MG63 (cell line): ENCODE measurements at regions not wholly inside any gene's neighbourhood (a gene's known extent, or its start where the extent isn't known, plus 50 kb on each side); places are given as distances from the start of the nearest gene placed in this dataset.
"Not testable (repeated sequence)": the region's sequence is repeated elsewhere in the genome, so short reads cannot be mapped to it uniquely, and the experiment has no call there.

ENCODE experiments used
- DNase-seq: peaks from one replicate; pipeline ENCODE4 v3.0.0-alpha.2; 2020
- H3K27me3 ChIP-seq: fragments of 250-450 bp; sonication (Bioruptor Pico); 2 replicates; pipeline ENCODE4 v1.5.1; 2020; ENCODE audit warnings: mild to moderate bottlenecking, moderate library complexity
- H3K36me3 ChIP-seq: fragments of 250-450 bp; sonication (Bioruptor Pico); 2 replicates; pipeline ENCODE4 v1.5.1; 2020; ENCODE audit warnings: mild to moderate bottlenecking, moderate library complexity
- H3K4me3 ChIP-seq: fragments of 250-450 bp; sonication (Bioruptor Pico); 2 replicates; pipeline ENCODE4 v1.5.1; 2020; ENCODE audit warnings: mild to moderate bottlenecking, moderate library complexity
- H3K9me3 ChIP-seq: fragments of 250-450 bp; sonication (Bioruptor Pico); 2 replicates; pipeline ENCODE4 v1.5.1; 2020; ENCODE audit warnings: mild to moderate bottlenecking, moderate library complexity

DNA sequence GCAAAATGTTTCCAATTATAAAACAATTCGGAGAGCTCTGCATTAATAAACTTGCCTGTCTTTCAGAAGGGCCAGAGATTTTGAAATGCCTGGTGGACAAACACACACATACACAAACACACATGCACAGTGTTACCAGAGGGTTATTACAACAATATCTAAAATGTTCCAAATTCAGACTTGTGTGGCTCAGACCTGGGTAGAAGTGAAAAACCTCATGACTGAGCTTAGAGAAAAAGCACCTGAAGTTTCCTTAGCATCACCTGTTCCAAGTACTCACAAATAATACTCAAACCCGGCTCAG lies 247.9 kb downstream of the FOXD2 start:
- H3K4me3 ChIP-seq = no peak overlapping the region
- H3K27me3 ChIP-seq = no peaks in the 10 kb centered on the region
- DNase-seq = no peak
- no peaks in the 10 kb centered on the region for H3K36me3 ChIP-seq
- no peaks in the 10 kb centered on the region for H3K9me3 ChIP-seq

DNA sequence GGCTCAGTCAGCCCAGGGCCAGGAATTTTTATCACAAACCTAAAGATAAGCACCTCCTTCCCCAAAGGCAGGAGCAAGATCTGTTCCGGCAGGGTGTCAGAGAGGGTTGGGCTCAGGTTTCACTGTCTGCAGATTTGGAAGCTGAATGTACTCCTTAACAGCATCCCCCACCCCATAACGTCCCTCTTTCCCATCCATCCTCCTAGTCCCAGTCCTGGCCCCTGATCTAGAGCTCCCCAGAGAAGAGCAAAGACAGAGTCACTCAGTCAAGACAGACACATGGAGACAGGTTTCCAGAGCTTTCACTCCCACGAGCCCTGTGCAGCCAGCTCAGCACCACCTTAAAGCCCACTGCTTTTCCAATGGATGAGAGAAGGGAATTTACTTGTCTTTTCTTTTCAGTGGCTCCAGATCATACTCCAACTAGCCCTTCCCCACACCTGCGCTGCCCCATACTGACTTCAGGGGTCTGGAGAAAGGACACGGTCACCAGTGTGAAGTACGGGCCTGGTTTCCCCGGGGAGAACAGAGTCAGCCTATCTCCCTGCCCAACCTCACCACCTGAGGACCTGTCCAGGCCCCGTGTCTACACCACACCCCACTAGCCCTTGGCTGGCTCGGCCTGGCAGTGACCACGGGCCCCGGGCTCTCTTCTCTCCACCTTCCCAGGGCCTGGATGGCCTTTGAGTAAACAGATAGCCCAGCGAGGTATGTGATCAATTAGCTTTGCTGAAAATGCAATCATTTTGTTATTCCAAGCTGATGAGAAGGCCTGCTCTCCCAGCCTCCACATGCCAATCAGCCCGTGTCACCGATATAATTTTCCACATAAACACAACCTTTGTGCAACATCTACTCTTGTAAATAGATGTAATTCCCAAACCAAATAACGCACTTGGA lies 249.1 kb downstream of the FOXD2 start:
- H3K36me3 ChIP-seq = no peaks in the 10 kb centered on the region
- no peak for DNase-seq
- no peaks in the 10 kb centered on the region for H3K27me3 ChIP-seq
- no peaks in the 10 kb centered on the region for H3K9me3 ChIP-seq
- no peak overlapping the region for H3K4me3 ChIP-seq

DNA sequence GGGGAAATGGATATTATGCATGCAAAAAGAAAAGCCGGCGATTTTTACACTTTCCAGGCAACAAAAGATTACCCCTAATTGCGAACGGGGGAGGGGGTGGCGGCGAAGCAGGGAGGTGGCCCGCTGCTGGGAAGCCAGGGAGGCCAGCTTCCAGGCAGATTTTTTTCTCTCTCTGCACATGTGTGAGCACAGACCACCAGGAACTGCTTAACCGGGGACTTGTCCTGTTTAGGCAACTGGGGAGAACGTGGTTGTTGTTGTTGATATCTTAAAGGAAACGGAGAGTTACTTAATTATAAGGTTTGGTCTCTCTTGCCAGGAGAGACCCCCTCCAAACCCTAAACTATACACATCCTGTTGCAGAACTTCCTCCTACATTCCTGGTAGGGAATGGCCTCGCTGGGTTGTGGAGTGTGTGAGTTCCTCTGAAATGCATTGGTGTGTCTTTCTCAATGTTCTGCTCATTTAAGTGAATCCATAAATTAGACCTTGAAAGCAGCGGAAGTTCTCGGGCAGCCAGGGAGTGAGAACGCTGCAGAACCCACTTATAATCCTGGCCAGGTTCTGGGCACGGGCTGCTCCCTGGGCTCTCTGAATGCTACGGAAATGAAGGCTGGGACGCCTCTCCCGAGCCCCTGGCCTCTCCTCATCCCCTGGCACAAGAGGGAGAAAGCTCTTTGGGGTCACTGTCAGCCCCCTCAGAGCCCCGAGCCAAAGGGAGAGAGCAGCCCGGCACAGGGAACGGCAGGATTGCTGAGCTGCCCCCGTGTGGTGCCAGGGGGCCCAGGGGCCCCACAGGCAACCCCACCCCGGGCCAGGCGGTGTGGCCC lies 250.0 kb downstream of the FOXD2 start:
- no peaks in the 10 kb centered on the region for H3K27me3 ChIP-seq
- no peak overlapping the region for H3K4me3 ChIP-seq
- no peaks in the 10 kb centered on the region for H3K36me3 ChIP-seq
- no peaks in the 10 kb centered on the region for H3K9me3 ChIP-seq
- no peak for DNase-seq

DNA sequence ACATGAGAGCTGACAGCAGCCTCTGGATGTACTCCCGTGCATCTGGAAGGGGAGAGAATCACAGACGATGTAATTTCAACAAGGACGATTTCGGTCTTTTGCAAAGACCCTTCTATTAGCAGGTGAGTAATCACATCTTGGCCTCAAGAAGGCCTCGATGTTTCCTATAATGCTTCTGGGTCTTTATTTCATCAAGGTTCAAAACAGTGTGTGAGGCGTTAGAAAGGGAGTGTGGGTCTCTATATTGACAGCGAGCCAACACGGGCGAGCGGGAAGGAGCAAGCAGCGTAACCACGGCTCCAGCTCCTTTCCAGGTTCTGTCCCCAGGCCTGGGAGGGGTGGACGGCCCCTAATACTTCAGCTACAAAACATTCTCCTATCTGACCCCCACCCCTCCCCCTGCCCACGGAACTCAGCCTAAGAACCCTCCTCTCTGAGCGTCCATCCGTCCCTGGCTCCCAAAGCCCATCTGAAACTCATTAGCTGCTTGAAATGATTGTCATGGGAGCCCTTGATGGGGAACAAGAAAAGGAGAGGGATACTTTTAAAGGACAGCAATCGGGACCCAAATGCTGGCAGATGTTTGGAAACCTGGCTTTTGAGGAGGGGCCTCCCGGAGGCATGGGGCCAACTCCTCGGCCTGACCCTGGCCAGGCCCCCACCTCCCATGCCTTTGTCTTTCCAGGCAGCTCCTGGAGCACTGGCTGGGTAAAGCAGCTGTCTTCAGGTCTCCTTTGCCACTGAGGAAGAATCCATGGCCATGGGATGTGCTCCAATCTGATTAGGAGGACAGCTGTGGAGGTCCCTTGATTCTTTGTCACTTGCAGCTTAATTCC lies 250.8 kb downstream of the FOXD2 start:
- Histone ChIP-seq H3K4me3 (no peak overlapping the region), H3K27me3 (no peaks in the 10 kb centered on the region), H3K9me3 (no peaks in the 10 kb centered on the region), H3K36me3 (no peaks in the 10 kb centered on the region)
- no peak for DNase-seq

DNA sequence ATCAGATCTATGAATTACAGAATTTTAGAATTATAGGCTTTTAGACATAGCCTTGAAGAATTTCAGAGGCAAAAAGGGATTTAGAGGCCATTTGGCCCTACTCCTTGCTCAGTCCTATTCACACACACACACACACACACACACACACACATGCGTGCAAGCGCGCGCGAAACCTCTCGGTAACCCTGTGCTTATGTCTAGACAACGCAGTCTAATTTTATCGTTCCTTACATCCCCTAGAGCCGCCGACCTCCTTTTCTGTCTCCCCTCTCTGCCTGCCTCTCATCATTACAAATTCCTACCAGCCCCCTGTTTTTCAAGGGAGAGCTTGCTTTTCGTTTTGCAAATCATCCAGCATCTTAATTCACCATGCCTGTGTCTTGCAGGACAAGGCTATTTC lies 252.1 kb downstream of the FOXD2 start:
- no peaks in the 10 kb centered on the region for H3K36me3 ChIP-seq
- H3K4me3 ChIP-seq = no peak overlapping the region
- DNase-seq = no peak
- no peaks in the 10 kb centered on the region for H3K9me3 ChIP-seq
- H3K27me3 ChIP-seq = no peaks in the 10 kb centered on the region

DNA sequence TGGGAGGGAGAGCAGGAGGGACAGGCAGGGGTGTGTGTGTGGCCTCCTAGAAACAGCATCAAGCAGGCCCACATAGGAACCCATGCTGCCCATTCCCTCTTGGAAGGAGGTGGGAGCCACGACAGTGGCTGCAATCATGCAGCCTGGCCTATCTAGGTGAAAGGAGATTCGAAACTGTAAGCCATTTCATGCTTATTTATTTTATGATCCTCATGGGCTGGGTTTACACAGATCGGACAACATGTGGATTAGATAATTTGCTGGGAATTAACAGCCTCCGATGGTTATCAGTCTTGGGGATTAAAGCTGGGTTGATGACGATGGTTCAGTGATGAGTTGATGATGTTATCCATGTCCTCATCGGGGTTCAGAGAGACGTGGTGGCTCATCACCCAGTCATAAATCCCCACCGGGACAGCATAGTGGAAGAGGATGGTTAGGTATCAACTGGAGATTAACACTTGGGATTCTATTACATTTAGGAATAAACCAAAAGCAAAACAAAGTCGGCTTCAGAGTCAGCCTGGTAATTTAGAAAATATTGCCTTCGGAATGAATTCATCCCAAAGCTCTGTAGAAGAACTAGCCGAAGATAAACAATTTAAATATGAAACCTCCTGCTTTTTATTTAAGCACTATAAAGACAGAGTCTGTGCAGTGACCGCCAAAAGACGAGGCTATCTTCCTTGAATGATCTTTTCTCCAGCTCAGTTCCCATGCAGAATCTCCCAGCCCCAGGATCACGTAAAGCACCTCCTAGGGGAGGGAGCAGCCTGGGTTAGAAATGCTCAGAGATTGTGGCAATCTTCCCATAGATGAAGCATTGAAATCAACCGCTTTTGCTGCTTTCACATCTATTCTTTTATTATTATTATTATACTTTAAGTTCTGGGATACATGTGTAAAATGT lies 252.8 kb downstream of the FOXD2 start:
- Histone ChIP-seq H3K36me3 (no peaks in the 10 kb centered on the region), H3K4me3 (no peak overlapping the region), H3K27me3 (no peaks in the 10 kb centered on the region), H3K9me3 (no peaks in the 10 kb centered on the region)
- DNase-seq = no peak

DNA sequence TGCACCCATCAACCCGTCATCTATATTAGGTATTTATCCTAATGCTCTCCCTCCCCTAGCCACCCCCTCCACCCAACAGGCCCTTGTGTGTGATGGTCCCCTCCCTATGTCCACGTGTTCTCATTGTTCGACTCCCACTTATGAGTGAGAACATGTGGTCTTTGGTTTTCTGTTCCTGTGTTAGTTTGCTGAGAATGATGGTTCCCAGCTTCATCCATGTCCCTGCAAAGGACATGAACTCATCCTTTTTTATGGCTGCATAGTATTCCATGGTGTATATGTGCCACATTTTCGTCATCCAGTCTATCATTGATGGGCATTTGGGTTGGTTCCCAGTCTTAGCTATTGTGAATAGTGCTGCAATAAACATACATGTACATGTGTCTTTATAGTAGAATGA lies 253.4 kb downstream of the FOXD2 start:
- not testable (repeated sequence) for DNase-seq, H3K9me3 ChIP-seq, H3K27me3 ChIP-seq

DNA sequence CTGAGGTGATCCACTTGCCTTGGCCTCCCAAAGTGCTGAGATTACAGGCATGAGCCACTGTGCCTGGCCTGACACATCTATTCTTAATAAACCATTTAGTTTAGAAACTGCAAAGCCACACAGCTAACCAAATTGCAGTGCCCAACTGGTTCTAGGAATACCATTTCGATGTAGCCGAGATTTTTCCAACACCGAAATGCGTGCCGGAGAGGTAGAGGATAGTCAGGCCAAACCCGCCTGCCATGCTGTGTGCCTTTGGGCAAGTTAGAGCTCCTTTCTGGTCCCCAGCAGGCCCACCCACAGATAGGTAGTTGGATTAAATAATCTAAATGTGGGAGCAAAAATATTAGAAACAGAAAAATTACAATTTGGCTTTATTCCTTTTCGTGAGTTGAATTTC lies 254.4 kb downstream of the FOXD2 start:
- Histone ChIP-seq H3K27me3 (no peaks in the 10 kb centered on the region), H3K4me3 (no peak overlapping the region), H3K36me3 (no peaks in the 10 kb centered on the region), H3K9me3 (no peaks in the 10 kb centered on the region)
- DNase-seq = no peak

More for the DNA sequence above, 253.4 kb downstream of the FOXD2 start:
- H3K36me3 ChIP-seq, H3K4me3 ChIP-seq: not testable (repeated sequence)

DNA sequence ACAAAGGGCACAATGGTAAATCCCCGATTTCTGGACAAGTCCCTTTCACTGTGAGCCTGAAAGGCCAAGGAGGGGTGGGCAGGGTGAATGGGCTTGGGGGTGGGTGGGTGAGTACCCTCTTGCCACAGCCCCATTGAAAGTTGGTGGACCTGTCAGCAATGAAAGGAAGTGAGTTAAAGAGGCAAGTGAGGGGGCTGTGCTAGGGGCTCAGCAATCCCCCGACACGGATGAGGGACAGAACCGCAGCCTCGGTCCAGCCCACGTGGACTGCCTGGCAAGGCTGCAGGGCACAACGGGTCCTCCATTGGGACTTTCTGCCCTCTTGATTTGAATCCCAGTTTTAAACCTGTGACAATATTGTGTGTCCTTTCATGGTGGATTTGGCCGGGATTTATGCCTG lies 255.3 kb downstream of the FOXD2 start:
- Histone ChIP-seq H3K4me3 (no peak overlapping the region), H3K27me3 (no peaks in the 10 kb centered on the region)
- no peak for DNase-seq

DNA sequence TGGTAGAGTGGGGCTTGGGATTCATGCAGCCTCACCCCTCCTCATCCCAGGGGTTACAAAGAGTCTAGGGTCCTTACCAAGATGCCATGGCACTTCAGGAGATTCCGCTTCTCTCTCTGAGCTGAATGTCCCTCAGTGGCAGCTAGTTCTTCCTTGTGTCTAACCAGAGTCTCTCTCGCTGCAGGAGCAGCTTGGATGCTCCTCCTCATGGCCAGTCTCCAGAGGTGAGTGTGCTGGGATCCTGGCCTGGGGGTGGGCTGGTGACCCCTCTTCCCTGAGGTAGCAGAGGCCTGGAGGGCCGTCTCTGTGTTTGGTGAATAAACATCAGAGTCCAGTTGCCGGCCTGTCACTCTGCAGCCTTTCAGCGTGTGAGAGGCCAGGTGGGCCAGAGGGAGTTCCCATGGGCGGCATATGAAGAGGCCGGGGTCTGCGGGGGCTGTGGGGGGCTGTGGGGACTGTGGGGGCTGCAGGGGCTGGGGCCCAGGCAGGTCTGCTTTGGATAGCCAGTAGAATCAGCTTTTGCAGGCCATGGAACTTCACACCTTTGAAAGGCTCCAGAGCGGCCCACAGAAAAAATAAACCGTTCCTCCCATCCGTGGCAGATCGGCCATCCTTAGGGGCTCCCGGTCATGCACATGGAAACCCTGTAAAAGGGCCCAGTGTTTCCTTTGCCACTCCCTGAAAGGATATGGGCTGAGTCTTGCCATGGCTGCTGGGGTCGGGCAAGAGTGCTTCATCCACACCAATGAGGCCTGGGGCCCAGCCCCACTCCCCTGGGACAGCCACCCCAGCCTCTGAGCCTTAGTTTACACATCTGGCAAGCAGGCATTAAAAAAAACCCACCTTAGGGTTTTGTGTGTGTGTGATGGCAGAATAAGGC lies 256.4 kb downstream of the FOXD2 start:
- Histone ChIP-seq H3K4me3 (no peak overlapping the region), H3K36me3 (no peaks in the 10 kb centered on the region), H3K9me3 (no peaks in the 10 kb centered on the region), H3K27me3 (no peaks in the 10 kb centered on the region)
- DNase-seq = no peak

More for the DNA sequence above, 255.3 kb downstream of the FOXD2 start:
- Histone ChIP-seq H3K36me3 (no peaks in the 10 kb centered on the region), H3K9me3 (no peaks in the 10 kb centered on the region)

DNA sequence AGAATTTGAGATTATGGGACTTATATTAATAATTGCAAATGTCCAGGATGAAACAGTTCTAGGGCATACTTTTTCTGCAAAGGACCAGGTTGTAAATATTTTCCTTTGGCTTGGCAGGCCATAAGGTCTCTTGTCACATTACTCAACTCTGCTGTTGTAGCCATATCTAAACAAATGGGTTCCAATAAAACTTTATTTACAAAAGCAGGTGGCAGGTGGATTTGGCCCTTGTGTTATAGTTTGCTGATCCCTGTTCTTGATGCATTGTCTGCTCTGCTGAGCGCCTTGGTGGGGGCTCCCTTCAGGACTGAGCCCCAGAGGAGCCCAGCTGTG lies 258.5 kb downstream of the FOXD2 start:
- Histone ChIP-seq H3K27me3 (no peaks in the 10 kb centered on the region), H3K36me3 (no peaks in the 10 kb centered on the region)
- no peak for DNase-seq

DNA sequence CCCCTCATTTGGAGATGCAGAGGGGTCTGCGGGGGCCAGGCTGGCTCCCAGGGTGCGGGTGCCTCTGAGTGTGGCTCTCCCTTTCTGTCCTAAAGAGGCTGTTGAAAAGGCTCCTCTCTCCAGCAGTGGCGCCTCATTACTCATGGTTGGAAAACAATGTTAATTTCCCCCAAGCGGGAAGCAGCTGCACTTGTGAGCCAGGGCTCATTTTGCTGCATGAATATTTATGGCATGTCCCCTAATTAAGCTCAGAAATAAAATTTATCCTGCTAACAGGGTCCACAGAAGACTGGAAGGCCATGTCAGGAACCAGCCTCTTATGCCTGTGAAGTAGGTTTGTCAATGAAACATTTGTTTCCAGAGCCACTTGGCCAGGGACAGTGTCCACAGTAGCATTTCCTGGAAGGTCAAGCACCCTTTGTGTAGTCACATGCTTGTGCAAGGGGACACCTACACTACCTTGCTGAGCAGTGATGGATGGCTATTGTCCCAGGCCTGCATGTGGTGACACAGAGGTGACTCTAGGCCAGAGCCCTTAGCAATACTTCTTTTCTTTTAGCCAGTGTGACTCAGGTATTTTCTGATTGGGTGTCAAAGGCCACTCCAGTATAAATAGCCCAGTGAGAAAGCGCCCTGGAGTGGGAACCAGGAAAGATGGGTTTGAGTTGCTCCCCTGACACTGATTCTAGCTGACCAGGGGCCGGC lies 259.0 kb downstream of the FOXD2 start:
- no peak overlapping the region for H3K4me3 ChIP-seq
- no peaks in the 10 kb centered on the region for H3K27me3 ChIP-seq
- H3K9me3 ChIP-seq = no peaks in the 10 kb centered on the region
- no peak for DNase-seq
- no peaks in the 10 kb centered on the region for H3K36me3 ChIP-seq

More for the DNA sequence above, 258.5 kb downstream of the FOXD2 start:
- Histone ChIP-seq H3K9me3 (no peaks in the 10 kb centered on the region), H3K4me3 (no peak overlapping the region)

DNA sequence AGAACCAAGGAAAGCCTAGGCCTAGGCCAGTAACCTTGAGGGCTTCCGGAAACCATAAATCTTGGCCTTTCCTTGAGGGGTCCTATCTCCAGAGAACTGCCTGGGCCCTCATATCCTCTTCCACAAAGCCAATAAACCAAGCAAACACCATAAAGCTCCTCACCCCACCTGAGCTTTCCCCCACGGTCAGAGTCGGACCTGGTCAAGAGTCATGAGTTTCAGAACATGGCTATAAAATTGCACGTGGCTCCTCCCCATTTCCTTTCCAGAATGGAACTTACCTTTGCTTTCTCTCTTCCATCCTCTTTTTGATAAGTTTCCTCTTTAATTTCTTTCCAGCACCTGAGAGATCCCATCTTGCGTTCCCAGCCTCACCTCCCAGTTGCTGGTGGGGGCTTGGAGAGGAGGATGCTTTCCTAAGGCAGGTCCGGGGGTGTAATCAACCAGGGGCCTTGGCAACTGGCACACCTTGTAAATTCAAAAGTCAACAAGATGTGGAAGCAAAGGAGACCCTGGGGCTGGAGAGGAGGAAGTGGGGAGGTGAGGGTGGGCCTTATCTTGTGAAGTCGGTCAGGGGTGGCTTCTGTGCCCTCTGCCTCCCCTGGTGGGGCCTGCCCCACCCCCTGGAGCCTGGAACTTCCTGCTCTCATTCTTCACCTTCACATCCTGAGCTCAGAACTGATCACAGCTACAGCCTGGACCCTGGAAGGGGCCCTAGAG lies 259.9 kb downstream of the FOXD2 start:
- Histone ChIP-seq H3K27me3 (no peaks in the 10 kb centered on the region), H3K9me3 (no peaks in the 10 kb centered on the region), H3K4me3 (no peak overlapping the region), H3K36me3 (no peaks in the 10 kb centered on the region)
- DNase-seq = no peak

DNA sequence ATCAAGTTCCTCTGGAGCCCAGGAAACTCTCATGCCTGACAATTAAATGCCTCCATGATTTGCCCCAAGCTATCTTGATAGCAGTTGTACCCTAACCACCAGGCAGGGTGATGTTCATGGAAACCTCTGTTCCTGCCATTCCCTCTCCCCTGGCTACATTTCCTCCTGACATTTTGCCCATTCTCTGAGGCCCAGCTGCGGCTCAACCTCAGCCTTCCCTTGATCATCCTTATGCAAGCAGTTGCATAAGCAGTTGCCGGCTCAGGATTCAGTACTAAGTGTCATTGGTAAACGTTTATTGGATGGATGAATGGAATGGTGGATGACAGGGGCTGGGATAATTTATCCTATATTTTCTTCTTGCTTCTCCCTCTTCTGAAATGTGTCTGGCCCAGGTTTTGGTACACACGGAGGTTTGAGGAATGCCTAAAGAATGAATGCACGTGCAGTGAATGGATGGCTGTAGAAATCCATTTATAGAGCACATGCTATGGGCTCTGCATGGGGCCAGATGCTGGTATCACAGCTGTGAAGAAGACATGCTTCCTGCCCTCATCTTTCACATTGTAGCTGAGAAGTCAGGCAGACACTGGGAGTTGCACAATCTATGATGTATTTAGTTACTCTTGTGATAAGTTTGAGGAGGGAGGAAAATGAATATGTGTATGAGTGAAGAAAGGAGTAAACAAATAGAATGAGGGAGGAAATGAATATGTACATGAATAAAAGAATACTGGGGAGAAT lies 261.8 kb downstream of the FOXD2 start:
- no peak for DNase-seq
- no peaks in the 10 kb centered on the region for H3K9me3 ChIP-seq
- H3K27me3 ChIP-seq = no peaks in the 10 kb centered on the region
- no peak overlapping the region for H3K4me3 ChIP-seq
- H3K36me3 ChIP-seq = no peaks in the 10 kb centered on the region
